GDM1 (cell line): ENCODE measurements at regions not wholly inside any gene's neighbourhood (a gene's known extent, or its start where the extent isn't known, plus 50 kb on each side); places are given as distances from the start of the nearest gene placed in this dataset.
"Not testable (repeated sequence)": the region's sequence is repeated elsewhere in the genome, so short reads cannot be mapped to it uniquely, and the experiment has no call there.

Experiments
- DNase-seq: peaks from one replicate; lab custom pipeline; 2025; lab: John Stamatoyannopoulos, UW

- DNase-seq: no peak
These were observed 108.6 kb upstream of the DLG1 start for GRCh38 chr3:197407053-197407452.

GRCh38 chr3:197406266-197406665, 107.9 kb upstream of the DLG1 start:
- no peak for DNase-seq

GRCh38 chr3:197404754-197405153, 106.3 kb upstream of the DLG1 start:
- no peak for DNase-seq

GRCh38 chr3:197404030-197404429, 105.6 kb upstream of the DLG1 start:
- DNase-seq: no peak

GRCh38 chr3:197402401-197402800, 104.0 kb upstream of the DLG1 start:
- DNase-seq: not testable (repeated sequence)

GRCh38 chr3:197399486-197399885, 101.1 kb upstream of the DLG1 start:
- DNase-seq: no peak

GRCh38 chr3:197398286-197398878, 100.0 kb upstream of the DLG1 start:
- no peak for DNase-seq

- DNase-seq: no peak
These were observed 99.4 kb upstream of the DLG1 start for GRCh38 chr3:197397838-197398237.

GRCh38 chr3:197394464-197395321, 96.3 kb upstream of the DLG1 start:
- DNase-seq: no peak

- DNase-seq: not testable (repeated sequence)
These were observed 95.7 kb upstream of the DLG1 start for GRCh38 chr3:197394126-197394463.

GRCh38 chr3:197393711-197394110, 95.3 kb upstream of the DLG1 start:
- DNase-seq: no peak

- no peak for DNase-seq
These were observed 94.5 kb upstream of the DLG1 start for GRCh38 chr3:197392961-197393360.

GRCh38 chr3:197381371-197381770, 83.0 kb upstream of the DLG1 start:
- DNase-seq: no peak

- DNase-seq: no peak
These were observed 82.4 kb upstream of the DLG1 start for GRCh38 chr3:197380786-197381185.

- DNase-seq: no peak
These were observed 80.7 kb upstream of the DLG1 start for GRCh38 chr3:197378985-197379718.

- no peak for DNase-seq
These were observed 78.5 kb upstream of the DLG1 start for GRCh38 chr3:197376735-197377555.

GRCh38 chr3:197376020-197376419, 77.6 kb upstream of the DLG1 start:
- DNase-seq: no peak

GRCh38 chr3:197375001-197375441, 76.6 kb upstream of the DLG1 start:
- no peak for DNase-seq

GRCh38 chr3:197373096-197373495, 74.7 kb upstream of the DLG1 start:
- DNase-seq: no peak

- DNase-seq: no peak
These were observed 73.7 kb upstream of the DLG1 start for GRCh38 chr3:197372047-197372661.

GRCh38 chr3:197371591-197372046, 73.2 kb upstream of the DLG1 start:
- no peak for DNase-seq

- no peak for DNase-seq
These were observed 71.1 kb upstream of the DLG1 start for GRCh38 chr3:197369545-197369944.
